CD14-positive monocyte (primary cell): ENCODE measurements at regions not wholly inside any gene's neighbourhood (a gene's known extent, or its start where the extent isn't known, plus 50 kb on each side); places are given as distances from the start of the nearest gene placed in this dataset.

Experiments used
- DNase-seq, 3 donors: peaks; one replicate each; pipeline ENCODE4 v3.0.0-alpha.2; 2011 to 2022
- H2AFZ ChIP-seq: 2 replicates; pipeline ENCODE4 v1.6.0; 2012; ENCODE audit warnings: mild to moderate bottlenecking, low read depth, low read length, inconsistent platforms; ENCODE audit not compliant: insufficient read depth, poor library complexity, severe bottlenecking
- H3K27ac ChIP-seq, 2 donors: 1 replicate in 1 of 2; 2 replicates in 1 of 2; pipeline ENCODE4 v1.5.1; 2012 to 2013; ENCODE audit warnings: low read length in 2 of 2, control low read depth in 1 of 2, inconsistent platforms in 1 of 2, low read depth in 1 of 2, mild to moderate bottlenecking in 1 of 2
- H3K27me3 ChIP-seq, 2 donors: one replicate each; pipeline versions ENCODE4 v1.6.0 to v1.6.1; 2011 to 2013; ENCODE audit warnings: low read length in 2 of 2; ENCODE audit not compliant: control insufficient read depth in 2 of 2, insufficient read depth in 2 of 2
- H3K36me3 ChIP-seq, 2 donors: replicated peaks in 1 of 2; 1 replicate in 1 of 2; 2 replicates in 1 of 2; pipeline versions ENCODE4 v1.5.1 to v1.6.1; 2012 to 2013; ENCODE audit warnings: low read length in 2 of 2, control low read depth in 1 of 2, inconsistent platforms in 1 of 2, mild to moderate bottlenecking in 1 of 2; ENCODE audit not compliant: insufficient read depth in 2 of 2, control insufficient read depth in 1 of 2
- H3K4me1 ChIP-seq, 2 donors: 1 replicate in 1 of 2; 2 replicates in 1 of 2; pipeline versions ENCODE4 v1.5.1 to v1.6.1; 2012 to 2013; ENCODE audit warnings: low read length in 2 of 2, control low read depth in 1 of 2, inconsistent platforms in 1 of 2, mild to moderate bottlenecking in 1 of 2, moderate library complexity in 1 of 2; ENCODE audit not compliant: insufficient read depth in 2 of 2, control insufficient read depth in 1 of 2
- H3K4me2 ChIP-seq: replicated peaks from 2 replicates; pipeline ENCODE3; 2012; ENCODE audit warnings: low read length, moderate library complexity, mild to moderate bottlenecking; ENCODE audit not compliant: poor library complexity, severe bottlenecking; ENCODE audit errors: extremely low read depth
- H3K4me3 ChIP-seq, 3 experiments: fragments of 200-600 bp in 1 of 3; sonication (generic) in 1 of 3; replicated peaks in 1 of 3; 1 replicate in 2 of 3; 2 replicates in 1 of 3; pipeline ENCODE4 v1.5.1; 2011 to 2013; ENCODE audit warnings: low read length in 3 of 3, mild to moderate bottlenecking in 3 of 3, control low read depth in 2 of 3, low read depth in 2 of 3, inconsistent platforms in 1 of 3, moderate library complexity in 1 of 3
- H3K79me2 ChIP-seq: 2 replicates; pipeline ENCODE4 v1.6.0; 2012; ENCODE audit warnings: mild to moderate bottlenecking, control low read depth, inconsistent platforms, low read length, moderate library complexity; ENCODE audit not compliant: insufficient read depth
- H3K9ac ChIP-seq: 2 replicates; pipeline ENCODE4 v1.6.0; 2017; ENCODE audit warnings: low read length, mild to moderate bottlenecking; ENCODE audit not compliant: insufficient read depth, poor library complexity, severe bottlenecking
- H3K9me3 ChIP-seq, 2 donors: replicated peaks in 1 of 2; 1 replicate in 1 of 2; 2 replicates in 1 of 2; pipeline versions ENCODE4 v1.5.1 to v1.6.1; 2012 to 2013; ENCODE audit warnings: low read length in 2 of 2, control low read depth in 1 of 2; ENCODE audit not compliant: control insufficient read depth in 1 of 2, insufficient read depth in 1 of 2
- H4K20me1 ChIP-seq: 2 replicates; pipeline ENCODE4 v1.6.0; 2012; ENCODE audit warnings: mild to moderate bottlenecking, low read length, control low read depth, moderate library complexity; ENCODE audit not compliant: insufficient read depth
- H3K27ac Mint-ChIP-seq, 7 donors: one replicate each; pipeline ENCODE4 v1.8.0; 2020; ENCODE audit warnings: mild to moderate bottlenecking in 7 of 7, mixed read lengths in 7 of 7, moderate library complexity in 6 of 7, inconsistent platforms in 2 of 7
- H3K27me3 Mint-ChIP-seq, 3 donors: one replicate each; pipeline ENCODE4 v1.8.0; 2021 to 2022; ENCODE audit warnings: low read depth in 3 of 3, mild to moderate bottlenecking in 3 of 3, mixed read lengths in 3 of 3, moderate library complexity in 3 of 3, inconsistent platforms in 1 of 3
- H3K36me3 Mint-ChIP-seq, 2 donors: one replicate each; pipeline ENCODE4 v1.8.0; 2020; ENCODE audit warnings: mixed read lengths in 2 of 2, inconsistent platforms in 1 of 2, mild to moderate bottlenecking in 1 of 2
- H3K4me1 Mint-ChIP-seq: one replicate; pipeline ENCODE4 v1.8.0; 2020; ENCODE audit warnings: mild to moderate bottlenecking, mixed read lengths
- H3K4me3 Mint-ChIP-seq, 2 donors: one replicate each; pipeline ENCODE4 v1.8.0; 2020; ENCODE audit warnings: mild to moderate bottlenecking in 2 of 2, mixed read lengths in 2 of 2, moderate library complexity in 1 of 2
- H3K9me3 Mint-ChIP-seq, 7 donors: one replicate each; pipeline ENCODE4 v1.8.0; 2020 to 2022; ENCODE audit warnings: mixed read lengths in 7 of 7, mild to moderate bottlenecking in 6 of 7, moderate library complexity in 6 of 7, inconsistent platforms in 2 of 7
- WGBS: methylation state at CpG from one replicate; pipeline ENCODE4 v1.1.5; 2013; ENCODE audit warnings: missing lambda C conversion rate; ENCODE audit not compliant: insufficient coverage; 5-methylcytosine and 5-hydroxymethylcytosine counted together
- intact Hi-C, 2 donors: fragments of 100-400 bp; cut with micrococcal nuclease; formaldehyde crosslinking; loops; one replicate each; pipeline versions ENCODE4 v1.15.0 to v1.15.1; 2023
- TF ChIP-seq, protein P1 (sequence below): fragments of 200-600 bp; IDR thresholded peaks from one replicate; pipeline ENCODE4 v1.8.0; 2022; ENCODE audit warnings: antibody characterized with exemption, mild to moderate bottlenecking

DNA sequence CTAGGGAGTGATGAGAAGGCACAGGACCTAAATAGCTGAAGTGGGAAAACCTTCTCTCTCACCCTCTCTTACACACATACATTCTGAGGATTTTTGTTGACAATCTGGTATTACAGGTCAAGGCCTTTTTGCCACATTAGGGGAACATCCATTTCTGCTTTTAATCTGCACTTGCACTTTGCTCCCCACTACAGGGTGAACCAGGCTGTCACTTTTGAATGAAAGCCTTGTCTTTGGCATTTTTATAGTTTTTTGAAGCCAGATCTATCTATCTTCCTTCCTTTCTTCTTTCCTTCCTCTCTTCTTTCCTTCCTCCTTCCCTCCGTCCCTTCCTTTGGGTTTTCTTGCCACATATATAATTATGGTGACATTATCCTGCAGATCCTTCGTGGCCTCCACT, 165.9 kb upstream of the OTX2 start:
- Histone ChIP-seq H3K27me3 (no peaks in the 10 kb centered on the region), H3K4me3 (no peak overlapping the region), H3K9ac (no peak overlapping the region), H2AFZ (no peak overlapping the region), H4K20me1 (no peaks in the 10 kb centered on the region), H3K79me2 (no peaks in the 10 kb centered on the region), H3K9me3 (peaks cover 0 to 7% of the 10 kb centered on the region in 2 donors), H3K4me1 (no peaks in the 10 kb centered on the region), H3K4me2 (no peak overlapping the region), H3K27ac (no peak overlapping the region), H3K36me3 (no peaks in the 10 kb centered on the region)
- Mint-ChIP-seq H3K27ac (no peak overlapping the region), H3K4me3 (no peak overlapping the region), H3K27me3 (peaks cover 0 to 2% (median 1%) of the 10 kb centered on the region in 3 donors), H3K36me3 (no peaks in the 10 kb centered on the region), H3K4me1 (peaks cover 10% of the 10 kb centered on the region), H3K9me3 (peaks cover 0 to 11% (median 2%) of the 10 kb centered on the region in 7 donors)
- intact Hi-C loops = no loop called here
- TF ChIP-seq, protein P1, sequence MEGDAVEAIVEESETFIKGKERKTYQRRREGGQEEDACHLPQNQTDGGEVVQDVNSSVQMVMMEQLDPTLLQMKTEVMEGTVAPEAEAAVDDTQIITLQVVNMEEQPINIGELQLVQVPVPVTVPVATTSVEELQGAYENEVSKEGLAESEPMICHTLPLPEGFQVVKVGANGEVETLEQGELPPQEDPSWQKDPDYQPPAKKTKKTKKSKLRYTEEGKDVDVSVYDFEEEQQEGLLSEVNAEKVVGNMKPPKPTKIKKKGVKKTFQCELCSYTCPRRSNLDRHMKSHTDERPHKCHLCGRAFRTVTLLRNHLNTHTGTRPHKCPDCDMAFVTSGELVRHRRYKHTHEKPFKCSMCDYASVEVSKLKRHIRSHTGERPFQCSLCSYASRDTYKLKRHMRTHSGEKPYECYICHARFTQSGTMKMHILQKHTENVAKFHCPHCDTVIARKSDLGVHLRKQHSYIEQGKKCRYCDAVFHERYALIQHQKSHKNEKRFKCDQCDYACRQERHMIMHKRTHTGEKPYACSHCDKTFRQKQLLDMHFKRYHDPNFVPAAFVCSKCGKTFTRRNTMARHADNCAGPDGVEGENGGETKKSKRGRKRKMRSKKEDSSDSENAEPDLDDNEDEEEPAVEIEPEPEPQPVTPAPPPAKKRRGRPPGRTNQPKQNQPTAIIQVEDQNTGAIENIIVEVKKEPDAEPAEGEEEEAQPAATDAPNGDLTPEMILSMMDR = no peak
- WGBS = no CpG with 5 or more reads among the region's 2 CpGs
- no peak for DNase-seq

DNA sequence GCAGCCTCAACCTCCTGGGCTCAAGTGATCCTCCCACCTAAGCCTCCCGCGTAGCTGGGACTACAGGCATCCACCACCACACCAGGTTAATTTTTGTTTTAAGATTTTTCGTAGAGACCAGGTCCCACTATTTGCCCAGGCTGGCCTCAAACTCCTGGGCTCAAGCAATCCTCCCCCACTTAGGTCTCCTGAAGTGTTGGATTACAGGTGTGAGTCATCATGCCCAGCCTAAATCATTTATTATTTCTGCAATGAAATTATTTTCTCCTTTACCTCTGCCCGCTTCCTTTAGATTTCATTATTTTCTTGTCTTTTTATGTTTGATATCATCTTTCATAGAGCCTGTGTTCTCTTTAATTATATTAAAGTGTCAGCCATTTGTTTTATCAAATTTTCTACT, 165.2 kb upstream of the OTX2 start:
- H3K27ac ChIP-seq = no peak overlapping the region
- intact Hi-C loops = no loop called here

More for the DNA sequence above, 165.2 kb upstream of the OTX2 start:
- TF ChIP-seq, protein P1 = no peak
- Mint-ChIP-seq H3K27me3 (peaks cover 0 to 2% (median 1%) of the 10 kb centered on the region in 3 donors), H3K27ac (no peak overlapping the region), H3K4me1 (peaks cover 8% of the 10 kb centered on the region), H3K36me3 (no peaks in the 10 kb centered on the region), H3K4me3 (no peak overlapping the region), H3K9me3 (peaks cover 0 to 11% (median 2%) of the 10 kb centered on the region in 7 donors)
- no peak for DNase-seq
- Histone ChIP-seq H3K9me3 (peaks cover 0 to 7% of the 10 kb centered on the region in 2 donors), H3K36me3 (no peaks in the 10 kb centered on the region), H3K9ac (no peak overlapping the region), H3K79me2 (no peaks in the 10 kb centered on the region), H3K4me3 (no peak overlapping the region), H4K20me1 (no peaks in the 10 kb centered on the region), H3K4me2 (no peak overlapping the region), H2AFZ (no peak overlapping the region), H3K4me1 (no peaks in the 10 kb centered on the region), H3K27me3 (no peaks in the 10 kb centered on the region)
- no CpG with 5 or more reads among the region's 4 CpGs for WGBS
